ENCODE measurements at regions not wholly inside any gene's neighbourhood (a gene's known extent, or its start where the extent isn't known, plus 50 kb on each side); places are given as distances from the start of the nearest gene placed in this dataset.

- TF ChIP-seq POLR2A (IDR thresholded peaks at IDR 0.05; ENCODE audit: low read length) = no peak
- TF ChIP-seq GATA1 (IDR thresholded peaks at IDR 0.05; ENCODE audit: low read depth, low read length) = no peak
Observed at GRCh38 chrX:63935835-63936234, 150.8 kb upstream of the ARHGEF9 start.

Measured in erythroblast (primary cell).